HG03457 (cell line): ENCODE measurements at regions not wholly inside any gene's neighbourhood (a gene's known extent, or its start where the extent isn't known, plus 50 kb on each side); places are given as distances from the start of the nearest gene placed in this dataset.
"Not testable (repeated sequence)": the region's sequence is repeated elsewhere in the genome, so short reads cannot be mapped to it uniquely, and the experiment has no call there.

Source experiments
- ATAC-seq: cut with Tn5 transposase; IDR thresholded peaks from one replicate; pipeline ENCODE4 v1.9.1; 2021; ENCODE audit warnings: moderate number of reproducible peaks; ENCODE audit not compliant: unreplicated experiment

DNA sequence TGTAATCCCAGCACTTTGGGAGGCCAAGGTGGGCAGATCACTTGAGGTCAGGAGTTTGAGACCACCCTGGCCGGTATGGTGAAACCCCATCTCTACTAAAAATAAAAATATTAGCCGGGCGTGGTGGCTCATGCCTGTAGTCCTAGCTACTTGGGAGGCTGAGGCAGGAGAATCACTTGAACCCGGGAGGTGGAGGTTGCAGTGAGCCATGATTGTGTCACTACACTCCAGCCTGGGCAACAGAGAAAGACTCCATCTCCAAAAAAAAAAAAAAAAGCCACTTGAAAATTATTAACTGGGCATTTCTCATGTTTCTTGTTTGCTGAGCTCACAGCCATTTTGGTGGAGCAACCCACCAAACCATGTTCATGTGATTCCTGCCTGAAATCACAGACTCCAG is 131.1 kb upstream of the LPP start:
- not testable (repeated sequence) for ATAC-seq

DNA sequence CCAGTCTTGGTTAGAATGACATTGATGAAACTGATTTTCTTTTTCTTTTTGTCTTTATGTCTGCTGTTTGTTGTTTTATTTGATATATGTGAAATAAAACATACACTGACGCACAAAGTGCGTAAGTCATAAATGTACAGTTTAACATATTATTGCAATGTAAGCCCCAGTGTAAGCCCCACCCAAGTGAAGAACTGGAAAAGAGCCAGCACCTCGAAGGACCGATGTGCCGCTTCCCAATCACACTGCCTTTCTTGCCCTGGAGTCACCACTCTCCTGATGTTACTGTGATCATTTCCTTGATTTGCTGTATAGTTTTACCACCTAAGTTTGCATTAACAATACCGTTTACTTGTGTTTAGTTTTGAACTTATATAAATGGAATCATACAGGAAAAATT is 128.4 kb upstream of the LPP start:
- no peak for ATAC-seq

DNA sequence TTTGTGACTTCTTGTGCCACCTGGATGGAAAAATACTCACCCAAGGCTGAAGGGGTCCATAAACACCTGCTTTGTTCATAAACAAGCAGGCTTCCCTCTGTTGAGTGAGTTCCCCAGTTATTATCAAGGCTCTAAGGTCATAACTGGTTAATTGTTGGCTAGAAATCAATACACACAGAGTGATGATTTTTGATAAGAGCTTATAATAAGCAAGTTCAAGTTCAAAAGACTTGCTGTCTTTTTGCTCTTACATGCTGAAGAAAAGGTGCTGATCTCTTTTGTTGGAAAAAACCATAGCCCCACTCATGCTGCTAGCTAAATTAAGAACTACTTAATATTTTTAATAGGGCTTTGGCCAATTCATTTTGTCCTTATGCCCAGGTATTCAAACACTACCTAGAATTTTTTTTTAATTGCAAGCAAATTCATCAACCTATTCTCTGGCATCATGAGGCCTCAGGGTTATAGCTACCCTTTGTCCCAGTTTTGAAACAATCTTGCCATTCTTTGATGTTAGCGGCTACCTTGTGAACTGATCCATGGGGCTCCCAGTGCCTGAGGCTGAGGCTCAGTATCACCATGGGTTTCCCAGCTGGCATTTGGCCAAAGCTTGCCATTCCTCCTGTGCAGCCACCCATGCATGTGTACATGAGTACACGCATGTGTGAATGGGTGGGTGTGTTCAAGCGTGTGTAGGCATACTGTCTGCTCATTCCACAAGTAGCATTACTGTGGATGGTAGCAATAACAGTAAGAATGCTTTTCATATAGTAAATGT is 127.6 kb upstream of the LPP start:
- ATAC-seq, result no peak

DNA sequence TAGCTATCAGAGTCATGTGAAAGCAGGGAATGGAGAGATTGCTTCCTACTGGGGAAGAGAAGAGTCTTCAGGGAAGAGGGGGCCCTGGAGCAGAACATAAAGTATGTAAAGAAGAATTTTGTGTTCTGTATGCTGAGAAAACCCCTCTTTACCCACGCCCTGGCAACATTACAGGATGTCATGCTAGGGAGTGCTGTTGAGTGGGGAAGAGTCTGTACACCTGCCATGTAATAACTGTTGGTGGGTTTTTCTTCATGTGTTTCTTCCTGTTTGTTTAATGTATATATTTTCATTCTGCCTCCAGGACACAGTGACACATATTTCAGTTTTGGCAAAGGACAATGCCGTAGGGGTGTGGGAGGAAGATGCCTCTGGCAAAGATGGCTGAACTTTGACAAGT is 122.8 kb upstream of the LPP start:
- no peak for ATAC-seq

DNA sequence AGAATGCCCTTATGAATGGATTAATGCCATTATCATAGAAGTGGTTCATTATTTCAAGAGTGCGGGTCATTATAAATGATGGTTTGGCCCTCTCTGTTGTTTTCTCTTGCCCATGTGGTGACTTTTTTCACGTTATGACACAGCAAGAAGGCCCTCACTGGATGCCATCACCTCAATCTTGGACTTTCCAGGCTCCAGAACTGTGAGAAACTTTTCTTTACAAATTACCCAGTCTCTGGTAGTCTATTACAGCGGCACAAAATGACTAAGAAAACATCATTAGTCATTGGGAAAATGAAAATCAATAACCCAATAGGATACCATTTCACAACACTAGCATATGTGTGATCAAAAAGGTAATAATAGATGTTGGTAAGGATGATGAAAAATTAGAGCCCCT is 119.0 kb upstream of the LPP start:
- no peak for ATAC-seq

DNA sequence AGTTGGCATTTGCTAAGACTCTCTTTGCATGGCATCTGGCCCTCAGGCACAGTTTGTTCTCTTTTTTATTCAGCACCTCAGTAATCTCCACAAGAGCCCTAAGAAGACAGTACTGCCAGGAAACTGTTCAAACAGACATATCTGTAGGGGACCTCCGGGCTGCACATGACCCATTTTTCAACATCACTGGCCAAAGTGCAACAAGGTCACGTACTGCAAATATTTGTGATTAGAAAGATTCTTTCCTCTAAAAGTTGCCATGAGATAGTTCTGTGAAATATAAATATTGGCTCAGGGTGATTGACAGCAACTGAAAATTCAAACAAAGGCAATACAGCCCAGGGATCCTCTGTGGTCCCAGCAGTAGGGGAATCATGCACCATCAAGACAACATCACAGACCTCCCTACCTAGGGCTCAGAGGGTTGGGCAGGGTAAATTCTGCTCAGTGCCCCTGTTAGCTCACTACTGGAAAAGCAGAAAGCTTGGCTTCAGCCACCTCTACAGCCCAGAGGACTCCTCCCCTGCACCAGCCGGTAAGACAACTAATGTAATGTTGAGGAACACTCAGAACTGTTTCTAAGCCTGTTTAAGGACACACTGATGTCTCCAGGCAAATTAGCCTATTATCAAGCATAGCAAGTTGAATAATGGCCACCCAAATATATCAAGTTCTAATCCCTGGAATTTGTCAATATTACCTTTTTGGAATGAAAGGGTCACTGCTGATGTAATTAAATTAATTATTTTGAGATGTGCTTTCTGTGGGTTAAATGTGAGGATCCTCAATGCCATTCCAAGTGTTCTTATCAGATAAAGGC is 117.4 kb upstream of the LPP start:
- ATAC-seq, result no peak

DNA sequence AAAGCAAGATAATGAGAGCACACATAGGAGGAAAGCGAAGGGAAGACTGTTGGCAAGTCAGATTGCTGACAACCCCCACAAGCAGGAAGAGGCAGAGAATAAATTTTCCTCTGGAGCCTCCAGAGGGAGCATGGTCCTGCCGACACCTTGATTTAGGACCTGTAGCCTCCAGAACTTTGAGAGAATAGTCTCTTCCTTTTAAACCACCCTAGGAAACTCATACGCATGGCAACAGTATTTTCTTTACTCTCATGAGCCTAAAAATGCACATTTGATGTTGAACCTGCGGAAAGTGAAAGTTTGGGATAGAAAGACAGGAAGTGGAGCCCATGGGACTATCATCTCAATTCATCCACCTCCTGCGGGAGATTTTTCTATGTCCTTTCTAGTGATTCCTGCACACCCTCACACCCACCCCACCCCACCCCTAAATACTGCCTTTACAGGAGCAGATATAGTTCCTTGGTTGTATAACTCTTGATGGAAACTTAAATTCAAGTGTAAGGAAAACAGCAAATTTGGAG is 116.7 kb upstream of the LPP start:
- ATAC-seq, result no peak

DNA sequence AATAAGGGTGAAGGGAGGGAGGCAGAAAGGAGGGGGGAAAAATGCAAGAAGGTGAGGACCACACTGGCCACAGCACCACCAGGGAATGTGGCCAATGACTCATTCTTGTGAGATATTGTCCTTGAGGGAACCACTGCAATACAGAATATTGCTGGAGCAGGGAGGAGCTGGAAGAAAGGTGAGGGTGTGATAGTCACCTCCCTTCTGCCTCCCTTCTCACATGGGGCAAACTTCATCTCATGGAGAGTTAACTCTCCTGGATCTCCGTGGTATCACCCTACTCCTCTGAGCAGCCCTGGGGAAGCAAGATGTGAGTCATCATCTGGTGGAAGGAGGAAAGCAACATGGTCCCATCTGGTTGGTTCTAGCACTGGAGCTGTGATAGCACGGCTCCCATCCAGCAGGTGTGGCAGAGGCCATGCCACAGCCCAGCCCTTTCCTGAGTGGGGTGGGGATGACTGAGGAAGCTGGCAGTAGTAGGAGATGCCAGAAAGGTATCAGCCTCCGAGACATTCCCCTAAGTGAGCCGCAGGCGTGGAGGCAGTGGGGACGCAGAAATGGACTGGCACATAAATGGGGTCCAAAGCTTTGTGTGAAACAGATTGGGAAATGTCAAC is 115.9 kb upstream of the LPP start:
- no peak for ATAC-seq

DNA sequence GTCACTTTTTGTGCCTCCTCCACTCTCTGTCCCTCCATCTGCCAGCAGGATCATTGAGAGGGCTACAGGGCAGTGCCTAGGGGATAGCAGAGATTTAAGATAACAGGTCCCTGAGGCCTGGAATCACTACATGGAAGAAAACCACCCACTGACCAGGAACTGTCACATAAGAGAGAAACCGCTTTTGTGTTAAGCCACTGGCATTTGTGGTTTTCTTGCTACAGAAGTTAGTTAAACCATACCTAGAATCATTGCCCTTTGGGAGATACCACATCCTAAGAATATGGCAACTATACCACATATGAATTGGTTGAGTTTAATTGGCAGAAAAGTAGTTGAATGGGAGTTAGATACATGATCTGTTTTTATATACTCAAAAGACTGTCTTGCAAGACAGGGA is 112.8 kb upstream of the LPP start:
- no peak for ATAC-seq

DNA sequence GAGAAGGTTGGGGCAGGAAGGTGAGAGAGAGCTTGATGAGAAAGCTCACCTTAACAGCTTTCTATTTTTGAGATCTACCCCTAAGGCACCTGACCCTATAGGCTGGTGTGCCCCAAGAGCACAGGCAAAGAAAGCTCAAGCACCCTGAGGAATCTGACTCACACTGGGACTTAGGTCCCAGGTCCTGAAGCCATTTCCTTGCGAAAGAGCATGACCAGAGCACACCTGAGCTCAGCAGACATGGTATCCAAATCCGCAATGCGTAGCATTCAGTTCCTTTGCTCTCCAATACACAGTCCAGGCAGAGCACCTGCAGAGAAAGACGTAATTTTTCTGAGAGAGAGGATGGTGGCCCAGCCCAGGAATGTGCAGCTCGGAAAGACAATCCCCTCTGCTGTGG is 112.1 kb upstream of the LPP start:
- ATAC-seq, result no peak

DNA sequence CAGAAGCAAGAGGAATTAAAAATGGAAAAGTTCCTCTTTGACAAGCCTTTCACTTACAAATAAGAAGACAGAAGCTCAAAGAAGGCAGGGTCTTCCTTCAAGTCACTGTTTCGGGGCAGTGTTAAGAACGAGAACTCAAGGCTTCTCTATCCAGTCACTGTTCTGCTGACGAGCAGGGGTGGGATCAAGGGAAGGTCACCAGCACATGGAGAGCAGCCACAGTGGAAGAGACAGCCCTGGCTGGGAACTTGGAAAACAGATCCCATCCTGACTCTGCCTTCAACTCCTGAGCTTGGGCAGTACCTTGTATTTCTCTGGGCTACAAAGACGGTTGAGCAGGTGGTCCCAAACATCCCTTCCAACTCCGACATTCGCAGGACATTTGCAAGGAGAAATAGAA is 111.5 kb upstream of the LPP start:
- ATAC-seq, result no peak

DNA sequence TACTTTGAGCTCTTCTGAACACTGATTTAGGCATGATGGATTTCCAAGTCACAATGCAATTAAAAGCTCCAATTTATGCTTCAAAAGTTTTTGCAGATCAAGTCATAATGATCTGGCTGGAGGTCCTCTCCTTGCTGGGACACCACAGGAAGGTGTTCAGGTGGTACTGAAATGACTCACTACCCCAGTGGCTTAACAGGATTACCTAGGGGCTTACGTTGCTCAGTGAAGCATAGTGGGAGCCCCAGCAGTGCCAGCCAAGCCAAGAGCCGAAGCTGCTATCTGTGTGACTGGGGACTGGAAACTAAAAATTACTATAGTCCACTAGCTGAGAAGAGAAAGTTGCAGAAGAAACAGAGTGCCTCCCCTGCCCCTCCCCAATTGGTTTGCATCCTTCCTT is 110.1 kb upstream of the LPP start:
- ATAC-seq, result no peak

DNA sequence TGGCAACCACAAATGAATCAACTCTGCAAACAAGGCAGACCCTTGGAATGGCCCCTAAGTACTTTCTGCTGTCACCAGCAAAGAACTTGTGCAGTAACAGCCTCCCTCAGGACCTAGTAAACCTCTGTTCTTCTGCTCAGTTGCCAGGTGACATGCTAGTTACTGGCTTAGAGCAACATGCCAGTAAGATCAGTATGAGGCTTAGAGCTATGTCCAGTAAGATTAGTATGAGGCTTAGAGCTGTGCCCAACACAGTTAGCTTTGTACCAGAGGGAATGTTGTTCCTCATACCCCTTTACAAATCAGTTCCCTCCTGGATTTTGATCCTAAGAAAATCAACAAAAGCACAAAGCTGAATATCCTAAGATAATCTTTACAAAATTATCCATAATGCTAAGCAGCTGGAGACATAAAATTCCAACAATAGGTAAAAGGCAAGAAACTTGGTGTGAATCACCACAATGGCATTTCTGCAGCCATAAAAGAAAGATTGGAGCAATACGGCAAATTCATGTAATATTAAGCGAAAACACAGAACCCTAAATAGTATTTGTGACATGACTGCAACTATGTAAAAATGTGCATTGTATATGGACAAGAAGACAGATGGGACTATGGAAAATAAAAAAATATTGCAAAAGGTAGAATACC is 107.3 kb upstream of the LPP start:
- no peak for ATAC-seq

DNA sequence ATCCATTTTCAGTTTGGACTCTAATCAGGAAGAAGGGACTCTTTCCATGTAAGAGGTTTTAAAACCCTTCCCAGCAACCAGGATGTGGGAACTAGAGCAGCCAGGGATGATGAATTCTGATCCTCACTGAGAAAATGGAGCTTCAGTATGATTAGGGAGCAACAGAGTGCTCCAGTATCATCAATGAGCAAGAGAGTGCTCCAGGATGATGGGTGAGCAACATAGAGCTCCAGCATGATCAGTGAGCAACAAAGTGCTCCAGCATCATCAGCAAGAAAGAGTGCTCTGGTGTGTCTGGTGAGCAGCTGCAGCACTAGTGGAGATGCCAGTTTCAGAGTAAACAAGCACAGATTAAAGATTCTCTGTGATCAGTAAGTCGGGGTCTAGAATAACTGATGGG is 106.4 kb upstream of the LPP start:
- ATAC-seq, result no peak

DNA sequence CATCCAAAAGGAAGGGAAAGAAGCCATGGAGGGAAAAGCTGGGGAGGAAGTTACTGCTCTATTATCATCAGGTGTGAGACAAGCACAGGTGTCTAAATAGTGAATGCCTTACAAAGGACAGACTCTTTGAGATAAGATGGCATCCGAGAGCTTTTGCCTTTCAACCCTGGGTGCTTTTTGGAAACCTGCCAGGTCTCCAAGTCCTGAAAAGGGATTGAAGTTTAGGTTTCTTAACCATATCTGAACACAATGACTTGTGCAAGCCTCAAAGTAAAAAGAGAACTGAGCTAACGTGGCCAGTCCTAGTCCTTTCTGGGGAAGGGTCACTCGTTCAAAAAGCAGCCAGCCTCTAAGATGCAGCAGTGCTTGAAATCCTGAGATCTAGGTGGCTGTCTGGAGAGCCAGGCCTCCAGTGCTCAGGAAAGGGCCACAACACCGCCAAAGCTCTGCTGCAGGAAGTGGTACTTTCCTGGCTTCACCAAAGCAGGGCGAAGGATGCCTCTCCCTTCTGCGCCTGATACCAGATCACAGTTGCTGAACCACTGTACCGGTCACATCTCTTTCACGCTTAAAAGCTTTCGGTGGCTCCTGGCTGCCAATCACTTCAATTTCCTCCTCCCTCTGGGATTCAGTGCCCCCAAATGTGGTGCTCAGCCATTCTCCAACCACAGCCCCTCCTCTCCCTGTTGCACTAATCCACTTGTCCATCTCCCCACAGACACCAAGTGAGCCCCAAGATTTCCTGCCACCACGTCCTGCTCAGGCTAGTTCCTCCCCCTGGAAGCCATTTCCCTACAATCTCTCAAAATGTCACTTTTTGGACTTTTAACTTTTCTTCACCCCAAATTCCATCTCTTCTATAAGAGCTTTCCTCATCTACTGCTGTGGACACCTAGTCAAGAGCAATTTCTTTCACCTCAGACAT is 104.1 kb upstream of the LPP start:
- no peak for ATAC-seq

DNA sequence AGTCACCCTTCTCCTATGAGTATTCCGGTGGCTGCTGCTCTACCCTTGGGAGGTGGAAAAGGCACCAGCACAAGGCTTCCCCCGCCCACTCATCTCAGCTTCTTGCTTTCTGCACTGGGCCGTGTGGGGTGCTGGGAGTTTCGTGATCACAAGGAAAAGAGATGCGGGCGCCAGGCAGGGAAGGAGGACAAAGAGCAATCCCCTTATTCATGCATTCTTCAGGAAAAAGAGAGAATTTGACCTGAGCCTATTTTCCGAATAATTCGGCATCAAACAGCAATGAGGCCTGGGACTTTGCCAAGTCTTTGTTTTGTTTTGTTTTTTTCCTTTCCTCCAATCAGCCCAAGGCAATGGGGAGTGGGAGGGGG is 102.2 kb upstream of the LPP start:
- no peak for ATAC-seq

DNA sequence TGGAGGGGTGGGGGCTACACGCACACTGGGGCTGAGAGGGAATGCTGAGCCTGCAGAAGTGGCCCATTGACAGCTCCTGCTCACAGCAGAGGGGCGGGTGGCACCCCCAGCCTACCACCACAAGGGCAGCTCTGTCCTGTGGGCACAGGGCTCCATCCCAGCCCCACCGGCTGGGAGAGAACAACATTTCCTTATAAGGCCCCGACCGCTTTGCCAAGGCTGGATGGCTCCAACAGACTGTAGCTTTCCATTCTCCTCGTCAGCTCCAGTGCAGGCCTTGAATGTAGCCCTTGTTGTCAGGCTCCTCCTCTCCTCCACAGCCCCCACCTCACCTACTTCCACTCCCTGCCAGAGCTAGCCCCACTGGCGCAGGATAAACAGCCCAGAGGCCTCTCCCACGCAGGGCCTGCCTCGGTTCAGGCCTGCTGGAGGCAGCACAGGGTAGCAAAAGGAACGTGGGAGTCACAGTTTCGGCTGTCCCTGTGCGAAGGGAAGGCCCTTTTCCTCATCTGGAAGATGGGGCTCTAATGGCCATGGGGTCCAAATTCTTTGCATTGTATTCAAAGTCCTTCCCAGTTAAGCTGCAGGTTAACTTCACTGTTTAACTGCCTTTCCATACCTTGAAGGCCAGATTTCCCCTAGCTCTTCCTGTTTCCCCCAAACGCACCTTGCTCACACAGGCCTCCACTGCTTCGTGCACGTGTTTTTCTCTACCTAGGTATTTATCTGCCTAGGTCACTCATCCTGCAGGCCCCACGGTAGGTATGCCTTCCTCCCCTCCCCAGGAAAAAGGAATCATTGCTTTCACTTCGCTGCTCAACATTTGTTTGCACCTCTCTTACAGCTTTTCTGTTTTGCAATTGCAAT is 101.6 kb upstream of the LPP start:
- no peak for ATAC-seq

DNA sequence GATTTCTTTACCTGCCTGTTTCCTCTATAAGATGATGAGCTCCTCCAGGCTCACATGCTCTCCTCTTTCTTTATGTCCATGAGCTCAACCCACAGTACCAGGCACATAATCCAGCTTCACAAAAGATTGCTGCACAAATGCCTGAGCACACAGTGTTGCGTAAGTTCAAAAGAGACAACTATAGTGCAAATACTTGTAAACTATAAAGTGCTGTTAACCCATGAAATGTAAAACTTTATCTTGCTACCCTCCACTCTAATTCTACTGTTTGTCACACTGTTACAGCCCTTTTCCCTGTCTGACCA is 101.0 kb upstream of the LPP start:
- ATAC-seq, result no peak

DNA sequence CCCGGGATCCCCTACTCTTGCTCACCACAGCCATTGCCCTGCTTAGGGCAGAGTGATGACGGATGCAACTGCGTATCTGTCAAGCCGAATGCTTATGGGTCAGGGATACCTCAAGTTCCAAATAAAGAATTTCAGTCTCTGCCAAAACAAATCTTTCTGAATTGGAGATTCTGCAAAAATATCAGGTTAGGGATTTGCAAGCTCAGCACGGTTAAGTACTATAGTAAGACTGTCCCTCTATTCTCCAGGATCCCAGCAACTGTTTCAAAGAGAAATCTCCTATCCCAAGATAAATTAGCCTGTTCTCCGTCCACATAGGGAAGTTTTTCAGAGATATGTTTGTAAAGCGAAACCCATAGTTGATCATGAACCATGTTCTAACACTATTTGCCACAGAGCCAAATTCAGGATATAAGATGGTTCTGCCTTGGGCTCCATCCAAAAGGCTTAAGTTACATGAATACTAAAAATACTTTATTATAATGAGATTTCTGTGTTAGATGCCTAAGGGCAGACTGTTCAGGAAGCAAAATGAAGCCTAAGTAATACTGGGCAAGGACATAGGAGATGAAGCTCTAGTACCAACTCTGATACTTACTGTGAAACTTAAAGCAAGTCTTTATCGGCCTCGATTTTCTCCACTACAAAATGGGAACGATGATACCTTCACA is 100.1 kb upstream of the LPP start:
- ATAC-seq, result no peak
